ENCODE measurements at regions not wholly inside any gene's neighbourhood (a gene's known extent, or its start where the extent isn't known, plus 50 kb on each side); places are given as distances from the start of the nearest gene placed in this dataset.

DNA sequence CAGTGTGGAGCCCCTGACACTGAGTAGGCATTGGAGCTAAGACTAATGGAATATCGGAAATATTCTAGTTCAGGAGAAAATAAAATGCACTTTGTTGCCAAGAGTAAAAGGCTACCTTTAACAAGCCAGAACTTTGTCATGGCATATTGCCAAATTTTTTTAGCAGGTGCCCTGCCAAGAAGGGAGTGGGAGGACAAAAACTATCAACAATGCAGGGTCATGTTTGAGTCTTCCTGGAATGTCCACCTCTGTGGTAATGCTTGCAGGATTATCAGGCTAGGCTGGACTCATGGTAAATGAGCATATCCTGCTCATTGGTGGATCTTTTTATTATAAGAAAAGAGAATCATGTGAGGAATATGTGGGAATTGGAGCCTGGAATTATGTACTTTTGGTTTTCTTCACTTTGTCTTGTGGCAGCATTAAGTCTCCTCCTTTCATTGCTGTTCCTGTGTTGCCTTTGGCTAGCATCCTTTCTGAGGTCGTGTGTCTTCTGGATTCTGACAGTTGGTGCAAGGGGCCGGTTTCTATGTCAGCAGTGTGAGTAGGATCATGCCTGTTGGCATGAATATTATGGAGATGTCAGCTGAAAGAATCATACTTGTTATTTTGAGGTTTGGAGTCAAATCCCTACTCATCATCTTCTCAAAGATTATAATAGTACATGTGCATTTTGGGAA is 122.9 kb upstream of the SPRY2 start:
- DNase-seq (no peak), ATAC-seq (no peak)
- H3K9me3 ChIP-seq, result no peaks in the 10 kb centered on the region
- TF ChIP-seq, protein P1, sequence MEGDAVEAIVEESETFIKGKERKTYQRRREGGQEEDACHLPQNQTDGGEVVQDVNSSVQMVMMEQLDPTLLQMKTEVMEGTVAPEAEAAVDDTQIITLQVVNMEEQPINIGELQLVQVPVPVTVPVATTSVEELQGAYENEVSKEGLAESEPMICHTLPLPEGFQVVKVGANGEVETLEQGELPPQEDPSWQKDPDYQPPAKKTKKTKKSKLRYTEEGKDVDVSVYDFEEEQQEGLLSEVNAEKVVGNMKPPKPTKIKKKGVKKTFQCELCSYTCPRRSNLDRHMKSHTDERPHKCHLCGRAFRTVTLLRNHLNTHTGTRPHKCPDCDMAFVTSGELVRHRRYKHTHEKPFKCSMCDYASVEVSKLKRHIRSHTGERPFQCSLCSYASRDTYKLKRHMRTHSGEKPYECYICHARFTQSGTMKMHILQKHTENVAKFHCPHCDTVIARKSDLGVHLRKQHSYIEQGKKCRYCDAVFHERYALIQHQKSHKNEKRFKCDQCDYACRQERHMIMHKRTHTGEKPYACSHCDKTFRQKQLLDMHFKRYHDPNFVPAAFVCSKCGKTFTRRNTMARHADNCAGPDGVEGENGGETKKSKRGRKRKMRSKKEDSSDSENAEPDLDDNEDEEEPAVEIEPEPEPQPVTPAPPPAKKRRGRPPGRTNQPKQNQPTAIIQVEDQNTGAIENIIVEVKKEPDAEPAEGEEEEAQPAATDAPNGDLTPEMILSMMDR (IDR thresholded peaks at IDR 0.05), result no peak
- H3K4me1 ChIP-seq (ENCODE audit: low read depth), result no peaks in the 10 kb centered on the region
- no peak overlapping the region for H3K4me3 ChIP-seq
- H3K36me3 ChIP-seq (ENCODE audit: low read depth), result no peaks in the 10 kb centered on the region
- intact Hi-C loops (cut with DNase I, micrococcal nuclease), result no loop called here

DNA sequence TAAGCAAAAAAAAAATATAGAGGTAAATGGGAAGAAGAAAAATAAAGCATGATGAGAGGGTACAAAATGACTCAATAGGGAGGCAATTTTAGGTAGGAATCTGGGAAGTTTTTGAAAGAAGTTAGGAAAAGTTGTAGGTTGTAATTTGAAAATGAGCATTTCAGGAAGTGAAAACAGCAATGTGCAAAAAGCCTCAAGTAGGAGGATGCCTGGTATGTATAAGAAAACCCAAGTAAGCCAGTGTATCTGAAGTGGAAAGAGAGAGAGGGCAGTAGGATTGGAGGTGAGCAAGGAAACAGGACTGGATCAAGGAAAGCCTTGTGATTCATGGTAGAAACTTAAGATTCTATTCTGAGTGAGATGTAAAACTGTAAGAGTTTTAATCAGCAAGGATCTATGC is 121.6 kb upstream of the SPRY2 start:
- Histone ChIP-seq H3K36me3 (ENCODE audit: low read depth) (no peaks in the 10 kb centered on the region), H3K4me1 (ENCODE audit: low read depth) (no peaks in the 10 kb centered on the region), H3K4me3 (no peak overlapping the region), H3K9me3 (no peaks in the 10 kb centered on the region)
- intact Hi-C loops (cut with DNase I, micrococcal nuclease), result no loop called here
- ATAC-seq (no peak), DNase-seq (no peak)
- TF ChIP-seq, protein P1 (IDR thresholded peaks at IDR 0.05), result no peak

DNA sequence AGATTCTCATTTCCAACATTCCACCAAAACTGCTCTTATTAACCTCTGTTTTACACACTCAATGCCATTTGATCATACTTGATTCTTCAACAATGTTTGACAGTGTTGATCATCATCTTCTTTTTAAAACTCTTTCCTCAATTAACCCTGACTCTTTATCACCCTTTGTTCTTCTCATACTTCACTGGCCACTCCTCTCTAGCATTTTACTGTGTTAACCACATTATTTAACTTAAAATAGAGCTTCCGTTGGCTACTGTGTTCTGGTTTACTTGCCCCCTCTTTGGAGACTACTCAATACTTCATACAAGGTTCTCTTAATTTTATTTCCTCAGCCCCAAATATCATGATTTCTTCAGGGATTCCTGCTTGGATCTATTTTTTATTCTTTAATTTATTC is 121.1 kb upstream of the SPRY2 start:
- TF ChIP-seq, protein P1 (IDR thresholded peaks at IDR 0.05), result no peak
- Histone ChIP-seq H3K4me3 (no peak overlapping the region), H3K4me1 (ENCODE audit: low read depth) (no peaks in the 10 kb centered on the region), H3K9me3 (no peaks in the 10 kb centered on the region), H3K36me3 (ENCODE audit: low read depth) (no peaks in the 10 kb centered on the region)
- intact Hi-C loops (cut with DNase I, micrococcal nuclease), result no loop called here
- DNase-seq (no peak), ATAC-seq (no peak)

DNA sequence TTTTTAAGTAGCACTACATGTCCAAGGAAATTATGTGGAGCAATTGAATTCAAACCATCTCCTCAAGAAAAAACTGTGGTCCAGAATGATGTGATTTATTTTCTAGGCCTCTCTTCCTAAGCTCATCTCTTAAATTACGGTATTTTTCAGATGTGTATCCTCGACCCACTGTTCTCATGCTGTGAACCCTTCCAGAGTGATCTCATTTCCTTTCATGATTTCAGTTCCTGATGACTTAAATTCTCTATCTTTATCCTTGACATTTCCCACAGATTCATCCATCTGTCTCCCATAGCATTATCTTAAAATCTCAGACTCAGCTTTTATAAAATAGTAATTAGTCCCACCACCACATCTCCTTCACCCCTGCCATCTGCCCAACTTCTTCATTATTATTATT is 117.6 kb upstream of the SPRY2 start:
- Histone ChIP-seq H3K4me1 (ENCODE audit: low read depth) (no peaks in the 10 kb centered on the region), H3K9me3 (no peaks in the 10 kb centered on the region), H3K4me3 (no peak overlapping the region), H3K36me3 (ENCODE audit: low read depth) (no peaks in the 10 kb centered on the region)
- DNase-seq, result no peak
- no peak for ATAC-seq
- intact Hi-C loops (cut with DNase I, micrococcal nuclease), result no loop called here
- TF ChIP-seq, protein P1 (IDR thresholded peaks at IDR 0.05), result no peak

DNA sequence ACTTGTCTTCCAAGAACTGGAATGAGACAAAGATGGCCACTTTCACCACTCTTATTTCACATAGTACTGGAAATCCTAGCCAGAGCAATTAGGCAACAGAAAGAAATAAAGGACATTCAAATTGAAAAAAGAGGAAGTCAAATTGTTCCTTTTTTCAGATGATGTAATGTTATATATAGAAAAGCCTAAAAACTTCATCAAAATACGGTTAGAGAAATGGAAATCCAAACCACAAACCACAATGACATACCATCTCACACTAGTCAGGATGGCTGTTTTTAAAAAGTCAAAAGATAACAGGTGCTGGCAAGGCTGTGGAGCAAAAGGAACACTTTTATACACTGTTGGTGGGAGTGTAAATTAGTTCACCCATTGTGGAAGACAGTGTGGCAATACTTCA is 113.3 kb upstream of the SPRY2 start:
- intact Hi-C loops (cut with DNase I, micrococcal nuclease), result no loop called here
- DNase-seq, result no peak
- H3K9me3 ChIP-seq, result no peaks in the 10 kb centered on the region
- H3K4me1 ChIP-seq (ENCODE audit: low read depth), result no peaks in the 10 kb centered on the region
- no peak for ATAC-seq
- no peaks in the 10 kb centered on the region for H3K36me3 ChIP-seq (ENCODE audit: low read depth)
- TF ChIP-seq, protein P1 (IDR thresholded peaks at IDR 0.05), result no peak
- H3K4me3 ChIP-seq, result no peak overlapping the region

DNA sequence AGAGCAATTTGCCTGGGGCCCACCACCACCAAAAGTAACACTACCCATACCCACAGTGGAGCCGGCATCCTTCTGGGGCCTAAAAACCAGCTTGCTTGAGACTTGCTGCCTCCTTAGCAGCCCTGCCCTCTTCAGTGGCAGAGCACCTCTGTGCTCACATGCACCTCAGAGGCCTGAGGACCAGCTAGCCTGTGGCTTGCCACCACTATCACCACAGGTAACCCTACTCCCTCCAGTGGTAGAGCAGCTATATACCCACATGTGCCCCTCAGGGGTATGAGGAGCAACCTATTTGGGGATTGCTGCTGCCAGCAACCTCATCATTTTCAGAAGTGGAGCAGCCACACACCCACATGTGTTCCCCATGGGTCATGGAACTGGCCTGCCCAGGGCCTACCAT is 111.4 kb upstream of the SPRY2 start:
- Histone ChIP-seq H3K4me1 (ENCODE audit: low read depth) (no peaks in the 10 kb centered on the region), H3K36me3 (ENCODE audit: low read depth) (no peaks in the 10 kb centered on the region), H3K4me3 (no peak overlapping the region), H3K9me3 (no peaks in the 10 kb centered on the region)
- TF ChIP-seq, protein P1 (IDR thresholded peaks at IDR 0.05), result no peak
- intact Hi-C loops (cut with DNase I, micrococcal nuclease), result no loop called here
- no peak for ATAC-seq
- no peak for DNase-seq

Measured in mucosa of descending colon (tissue), 3 donors.